GM23338 (cell line): ENCODE measurements at regions not wholly inside any gene's neighbourhood (a gene's known extent, or its start where the extent isn't known, plus 50 kb on each side); places are given as distances from the start of the nearest gene placed in this dataset.

ENCODE experiments used
- ATAC-seq: fragments of 200-7000 bp; cut with Tn5 transposase; 3 replicates; pipeline ENCODE4 v1.9.1; 2020
- DNase-seq: peaks from one replicate; pipeline ENCODE4 v3.0.0-alpha.2; 2015; ENCODE audit warnings: low spot score
- H2AFZ ChIP-seq: fragments of 200-600 bp; sonication (generic); 2 replicates; pipeline ENCODE4 v1.8.0; 2016; ENCODE audit warnings: antibody characterized with exemption, mild to moderate bottlenecking, moderate library complexity
- H3F3A ChIP-seq: fragments of 200-600 bp; sonication (generic); replicated peaks from 2 replicates; pipeline ENCODE4 v1.8.0; 2017; ENCODE audit warnings: antibody characterized with exemption, mixed run types, low read depth
- H3K27ac ChIP-seq: fragments of 200-600 bp; sonication (generic); 2 replicates; pipeline ENCODE4 v1.6.1; 2016; ENCODE audit warnings: low read depth
- H3K27me3 ChIP-seq: fragments of 200-600 bp; sonication (generic); 2 replicates; pipeline ENCODE4 v1.8.0; 2016; ENCODE audit warnings: mild to moderate bottlenecking, mixed run types, moderate library complexity; ENCODE audit not compliant: insufficient read depth
- H3K36me3 ChIP-seq: fragments of 200-600 bp; sonication (generic); 2 replicates; pipeline ENCODE4 v1.8.0; 2016; ENCODE audit warnings: mild to moderate bottlenecking; ENCODE audit not compliant: insufficient read depth
- H3K4me1 ChIP-seq: fragments of 200-600 bp; sonication (generic); 2 replicates; pipeline ENCODE4 v1.8.0; 2016; ENCODE audit warnings: mild to moderate bottlenecking, moderate library complexity; ENCODE audit not compliant: insufficient read depth
- H3K4me2 ChIP-seq: fragments of 200-600 bp; sonication (generic); 2 replicates; pipeline ENCODE4 v1.7.1; 2017; ENCODE audit warnings: mixed run types
- H3K4me3 ChIP-seq: fragments of 200-600 bp; sonication (generic); 2 replicates; pipeline ENCODE4 v1.6.1; 2016; ENCODE audit warnings: mixed run types
- H3K79me2 ChIP-seq: fragments of 200-600 bp; sonication (generic); replicated peaks from 2 replicates; pipeline ENCODE4 v1.8.0; 2017; ENCODE audit warnings: mild to moderate bottlenecking; ENCODE audit not compliant: insufficient read depth
- H3K9me2 ChIP-seq: fragments of 200-600 bp; sonication (generic); 2 replicates; pipeline ENCODE4 v1.8.0; 2017; ENCODE audit not compliant: insufficient read depth
- H4K20me1 ChIP-seq: fragments of 200-600 bp; sonication (generic); replicated peaks from 2 replicates; pipeline ENCODE4 v1.8.0; 2017; ENCODE audit warnings: mild to moderate bottlenecking; ENCODE audit not compliant: insufficient read depth
- H3K27ac Mint-ChIP-seq: 2 replicates; pipeline ENCODE4 v1.8.0; 2020; ENCODE audit warnings: inconsistent platforms, mild to moderate bottlenecking, moderate library complexity, mixed read lengths
- H3K27me3 Mint-ChIP-seq: 3 replicates; pipeline ENCODE4 v1.8.0; 2022; ENCODE audit warnings: low read depth, mild to moderate bottlenecking, moderate library complexity, mixed read lengths, inconsistent platforms; ENCODE audit not compliant: insufficient read depth, poor library complexity
- H3K36me3 Mint-ChIP-seq: 3 replicates; pipeline ENCODE4 v1.8.0; 2021; ENCODE audit warnings: low read depth, mild to moderate bottlenecking, inconsistent platforms, moderate library complexity, mixed read lengths
- H3K4me1 Mint-ChIP-seq: 3 replicates; pipeline ENCODE4 v1.8.0; 2020; ENCODE audit warnings: mild to moderate bottlenecking, inconsistent platforms, mixed read lengths
- H3K4me3 Mint-ChIP-seq: 3 replicates; pipeline ENCODE4 v1.8.0; 2021; ENCODE audit warnings: moderate library complexity, mild to moderate bottlenecking, inconsistent platforms, mixed read lengths
- H3K9me3 Mint-ChIP-seq: 3 replicates; pipeline ENCODE4 v1.8.0; 2020; ENCODE audit warnings: moderate library complexity, mild to moderate bottlenecking, inconsistent platforms, mixed read lengths
- CREB1 ChIP-seq: fragments of 250-450 bp; sonication (Bioruptor Pico); IDR thresholded peaks from 2 replicates; pipeline ENCODE4 v1.5.0; 2020; ENCODE audit warnings: low read depth, mild to moderate bottlenecking, moderate library complexity
- CTCF ChIP-seq, 2 experiments: fragments of 200-600 bp in 1 of 2; sonication (generic) in 1 of 2; conservative IDR thresholded peaks; 2 replicates each; pipeline versions ENCODE4 v1.5.1 to v1.6.1; 2016 to 2017; ENCODE audit warnings: antibody characterized with exemption in 2 of 2, low read depth in 2 of 2, mild to moderate bottlenecking in 2 of 2, moderate library complexity in 1 of 2
- ETS1 ChIP-seq: IDR thresholded peaks from 2 replicates; pipeline ENCODE4 v1.6.1; 2016; ENCODE audit warnings: antibody characterized with exemption
- EZH2 ChIP-seq: fragments of 200-600 bp; sonication (generic); IDR thresholded peaks from one replicate; pipeline ENCODE4 v1.8.0; 2017; ENCODE audit warnings: antibody characterized with exemption, mild to moderate bottlenecking, low read depth; ENCODE audit not compliant: unreplicated experiment
- EZH2phosphoT487 ChIP-seq: fragments of 200-600 bp; sonication (generic); IDR thresholded peaks from one replicate; pipeline ENCODE4 v1.8.1; 2018; ENCODE audit warnings: antibody characterized with exemption; ENCODE audit not compliant: unreplicated experiment
- JUNB ChIP-seq: IDR thresholded peaks from one replicate; pipeline ENCODE4 v1.6.1; 2016; ENCODE audit warnings: antibody characterized with exemption; ENCODE audit not compliant: unreplicated experiment
- NANOG ChIP-seq: IDR thresholded peaks from 2 replicates; pipeline ENCODE4 v1.6.1; 2016; ENCODE audit warnings: antibody characterized with exemption, borderline replicate concordance
- POLR2AphosphoS5 ChIP-seq: IDR thresholded peaks from 2 replicates; pipeline ENCODE4 v1.6.1; 2016; ENCODE audit warnings: antibody characterized with exemption, low read depth
- REST ChIP-seq: IDR thresholded peaks from one replicate; pipeline ENCODE4 v1.6.1; 2018; ENCODE audit warnings: antibody characterized with exemption; ENCODE audit not compliant: unreplicated experiment
- STAT1 ChIP-seq: IDR thresholded peaks from one replicate; pipeline ENCODE4 v1.6.1; 2016; ENCODE audit warnings: antibody characterized with exemption; ENCODE audit not compliant: unreplicated experiment
- ZNF114 ChIP-seq: fragments of 250-450 bp; sonication (Bioruptor Pico); IDR thresholded peaks from 2 replicates; pipeline ENCODE4 v1.5.0; 2020; ENCODE audit warnings: mild to moderate bottlenecking, moderate library complexity
- ZNF331 ChIP-seq: fragments of 250-450 bp; sonication (Bioruptor Pico); IDR thresholded peaks from 2 replicates; pipeline ENCODE4 v1.5.0; 2020; ENCODE audit warnings: low read depth, mild to moderate bottlenecking, moderate library complexity
- ZNF462 ChIP-seq: fragments of 250-450 bp; sonication (Bioruptor Pico); IDR thresholded peaks from 2 replicates; pipeline ENCODE4 v1.5.0; 2020; ENCODE audit warnings: mild to moderate bottlenecking, moderate library complexity

- H2AFZ ChIP-seq, result no peak overlapping the region
- H3K27me3 ChIP-seq, result no peaks in the 10 kb centered on the region
- no peak for ATAC-seq
- Mint-ChIP-seq H3K36me3 (no peaks in the 10 kb centered on the region), H3K27me3 (no peaks in the 10 kb centered on the region), H3K4me1 (peaks cover under 1% of the 10 kb centered on the region; the same call in 2 of the 3 replicates), H3K27ac (no peak overlapping the region), H3K4me3 (no peak overlapping the region), H3K9me3 (no peaks in the 10 kb centered on the region; the same call in 1 of the 3 replicates)
- no peaks in the 10 kb centered on the region for H3F3A ChIP-seq
- H3K79me2 ChIP-seq, result no peaks in the 10 kb centered on the region
- no peaks in the 10 kb centered on the region for H3K9me2 ChIP-seq
- H3K4me1 ChIP-seq, result peaks cover 2% of the 10 kb centered on the region
- no peak overlapping the region for H3K4me2 ChIP-seq
- H3K36me3 ChIP-seq, result no peaks in the 10 kb centered on the region
- no peak overlapping the region for H3K27ac ChIP-seq
- no peak for TF ChIP-seq ZNF114
- TF ChIP-seq ZNF462, result no peak
- no peak for TF ChIP-seq POLR2AphosphoS5
- no peak for TF ChIP-seq CTCF (conservative IDR thresholded peaks at IDR 0.05; ENCODE audit: low read depth in 2 of 2)
- TF ChIP-seq JUNB, result no peak
- no peak for TF ChIP-seq EZH2phosphoT487
- TF ChIP-seq EZH2, result no peak
- no peak for TF ChIP-seq REST
- no peak for TF ChIP-seq NANOG
- TF ChIP-seq CREB1 (CRISPR knock-in tag), result no peak
- no peak for TF ChIP-seq ZNF331 (CRISPR knock-in tag)
- TF ChIP-seq STAT1, result no peak
- no peak for TF ChIP-seq ETS1
- H3K4me3 ChIP-seq, result no peak overlapping the region
- H4K20me1 ChIP-seq, result no peaks in the 10 kb centered on the region
- DNase-seq, result no peak
Measured at GRCh38 chr4:33302321-33302720, 2582.2 kb downstream of the PCDH7 start.
